ENCODE measurements at regions not wholly inside any gene's neighbourhood (a gene's known extent, or its start where the extent isn't known, plus 50 kb on each side); places are given as distances from the start of the nearest gene placed in this dataset.

DNA sequence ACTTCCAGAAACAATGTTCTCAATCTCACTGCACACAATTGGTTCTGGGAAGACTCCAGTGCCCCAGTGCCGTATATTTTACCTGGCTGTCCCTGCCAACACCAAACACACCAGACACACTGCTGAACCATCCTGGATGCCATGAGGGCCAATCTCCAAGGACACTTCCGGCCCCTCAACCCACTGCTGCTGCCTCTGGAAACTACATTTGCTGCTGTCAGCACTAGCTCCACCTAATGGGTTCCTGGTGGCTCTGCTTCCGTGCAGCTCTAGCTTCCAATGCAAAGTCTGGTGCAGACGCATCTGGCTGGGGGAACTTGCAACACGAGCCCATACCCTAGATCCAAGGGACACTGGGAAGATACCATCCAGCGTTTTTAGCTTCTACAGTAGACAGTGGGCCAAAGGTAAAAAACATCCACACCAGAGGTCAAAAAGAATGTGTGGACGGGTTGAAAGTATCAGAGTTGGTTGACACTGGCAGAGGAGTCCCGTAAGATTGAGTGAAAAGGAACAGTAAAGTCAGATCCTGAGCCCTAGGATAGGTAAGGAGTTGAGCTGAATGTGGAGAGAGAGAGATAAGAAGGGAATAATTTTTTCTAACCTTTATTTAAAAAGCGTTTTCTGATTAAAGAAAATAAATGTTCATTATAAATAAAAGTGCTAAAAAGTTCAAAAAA lies 99.7 kb upstream of the KIF2A start:
- H3K23ac ChIP-seq (ENCODE audit: insufficient read length), result no peak overlapping the region
- H2BK15ac ChIP-seq (ENCODE audit: low read length), result no peak overlapping the region
- 72% methylated on average over 9 of the region's 9 CpGs; no CpG with 5 or more reads in 1 of the 2 experiments for whole genome bisulfite sequencing, 2 experiments (ENCODE audit: extremely low coverage in 1 of 2, insufficient coverage in 1 of 2, insufficient read length in 1 of 2, insufficient replicate concordance in 2 of 2, low coverage in 1 of 2, low lambda C conversion rate in 2 of 2, missing lambda C conversion rate in 1 of 2)
- H3K4me3 ChIP-seq (ENCODE audit: extremely low read depth in 1 of 4, insufficient read depth in 2 of 4, low read depth in 3 of 4, low read length in 4 of 4), result no peak overlapping the region
- H4K5ac ChIP-seq (ENCODE audit: insufficient read length, low read depth, low read length), result no peak overlapping the region
- H2BK20ac ChIP-seq (ENCODE audit: low read length), result no peak overlapping the region
- H3K27me3 ChIP-seq (replicated peaks in 1 of 4; ENCODE audit: control insufficient read depth in 3 of 4, extremely low read depth in 1 of 4, insufficient read depth in 3 of 4, low read length in 3 of 4), result no peaks in the 10 kb centered on the region
- no peak overlapping the region for H4K8ac ChIP-seq (ENCODE audit: extremely low read depth, insufficient read depth, low read length)
- no peak overlapping the region for H3K18ac ChIP-seq (ENCODE audit: extremely low read depth, low read length)
- H2AFZ ChIP-seq (ENCODE audit: low read length), result 0 out of 2 replicates have a peak overlapping the region, but pooled peaks have one; percentile 65
- no peaks in the 10 kb centered on the region for H3K9me3 ChIP-seq (ENCODE audit: insufficient read depth in 2 of 2, low read depth in 1 of 2, low read length in 1 of 2)
- H3K23me2 ChIP-seq (ENCODE audit: low read depth, low read length), result no peaks in the 10 kb centered on the region
- peaks cover 0 to 5% (median 2%) of the 10 kb centered on the region in 4 experiments; a peak in 2 of 7 replicates for H3K4me1 ChIP-seq (replicated peaks in 1 of 4; ENCODE audit: control insufficient read depth in 3 of 4, insufficient read depth in 4 of 4, low read length in 3 of 4)
- peak in 1 of 2 experiments; percentile 33 for DNase-seq (ENCODE audit: low read depth in 1 of 2, low spot score in 2 of 2)
- peak; percentile 16; the same call in 1 of the 2 replicates for TF ChIP-seq CREB1 (IDR thresholded peaks at IDR 0.05)
- TF ChIP-seq RAD21 (IDR thresholded peaks at IDR 0.05 in 1 of 2, conservative IDR thresholded peaks at IDR 0.05 in 1 of 2; ENCODE audit: low read depth in 2 of 2, low read length in 2 of 2), result peak; percentile 61 to 74
- no peak for TF ChIP-seq CHD2 (IDR thresholded peaks at IDR 0.05; ENCODE audit: low read length)
- 0 out of 2 replicates have a peak, but pooled peaks have one; percentile 13 for TF ChIP-seq MAX (IDR thresholded peaks at IDR 0.05)
- TF ChIP-seq, protein P1, sequence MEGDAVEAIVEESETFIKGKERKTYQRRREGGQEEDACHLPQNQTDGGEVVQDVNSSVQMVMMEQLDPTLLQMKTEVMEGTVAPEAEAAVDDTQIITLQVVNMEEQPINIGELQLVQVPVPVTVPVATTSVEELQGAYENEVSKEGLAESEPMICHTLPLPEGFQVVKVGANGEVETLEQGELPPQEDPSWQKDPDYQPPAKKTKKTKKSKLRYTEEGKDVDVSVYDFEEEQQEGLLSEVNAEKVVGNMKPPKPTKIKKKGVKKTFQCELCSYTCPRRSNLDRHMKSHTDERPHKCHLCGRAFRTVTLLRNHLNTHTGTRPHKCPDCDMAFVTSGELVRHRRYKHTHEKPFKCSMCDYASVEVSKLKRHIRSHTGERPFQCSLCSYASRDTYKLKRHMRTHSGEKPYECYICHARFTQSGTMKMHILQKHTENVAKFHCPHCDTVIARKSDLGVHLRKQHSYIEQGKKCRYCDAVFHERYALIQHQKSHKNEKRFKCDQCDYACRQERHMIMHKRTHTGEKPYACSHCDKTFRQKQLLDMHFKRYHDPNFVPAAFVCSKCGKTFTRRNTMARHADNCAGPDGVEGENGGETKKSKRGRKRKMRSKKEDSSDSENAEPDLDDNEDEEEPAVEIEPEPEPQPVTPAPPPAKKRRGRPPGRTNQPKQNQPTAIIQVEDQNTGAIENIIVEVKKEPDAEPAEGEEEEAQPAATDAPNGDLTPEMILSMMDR (IDR thresholded peaks at IDR 0.05; ENCODE audit: control extremely low read depth in 1 of 3, insufficient read depth in 1 of 3, low read depth in 1 of 3, low read length in 3 of 3), result peak; percentile 58 to 83 (median 65)
- no peak for TF ChIP-seq FOSL1 (IDR thresholded peaks at IDR 0.05; ENCODE audit: insufficient read depth, low read depth, low read length)
- peak; percentile 53; the same call in 1 of the 2 replicates for TF ChIP-seq TBP (IDR thresholded peaks at IDR 0.05; ENCODE audit: low read depth, low read length)
- no peak for TF ChIP-seq CBX5 (IDR thresholded peaks at IDR 0.05; ENCODE audit: low read depth, low read length)
- TF ChIP-seq MAFK (IDR thresholded peaks at IDR 0.05; ENCODE audit: low read depth, low read length), result peak; percentile 46; the same call in 1 of the 2 replicates
- H3K79me2 ChIP-seq (ENCODE audit: control insufficient read depth in 1 of 2, insufficient read depth in 2 of 2, low read length in 2 of 2), result no peaks in the 10 kb centered on the region
- POLR2A ChIA-PET (ENCODE audit: partially characterized antibody), result no interaction called here
- FAIRE-seq, result peak; percentile 78
- no peaks in the 10 kb centered on the region for H4K20me1 ChIP-seq (replicated peaks in 1 of 2; ENCODE audit: control insufficient read depth in 1 of 2, insufficient read depth in 2 of 2, low read length in 2 of 2)
- no peak overlapping the region for H3K14ac ChIP-seq (ENCODE audit: insufficient read length)
- H3K36me3 ChIP-seq (ENCODE audit: control insufficient read depth in 2 of 4, insufficient read depth in 4 of 4, low read length in 3 of 4), result no peaks in the 10 kb centered on the region
- H3K4me2 ChIP-seq (ENCODE audit: insufficient read depth in 1 of 2, low read depth in 2 of 2, low read length in 2 of 2), result no peak overlapping the region
- no peaks in the 10 kb centered on the region for H3K79me1 ChIP-seq (ENCODE audit: low read depth, low read length)
- H2BK12ac ChIP-seq (ENCODE audit: low read depth, low read length), result no peak overlapping the region
- no peak overlapping the region for H3K9ac ChIP-seq (replicated peaks in 1 of 4; ENCODE audit: extremely low read depth in 1 of 4, low read depth in 3 of 4, low read length in 3 of 4)
- H2BK120ac ChIP-seq (replicated peaks; ENCODE audit: low read depth, low read length), result no peak overlapping the region
- no peak overlapping the region for H3K4ac ChIP-seq (replicated peaks; ENCODE audit: insufficient read length, low read depth, low read length)
- H2BK5ac ChIP-seq (ENCODE audit: low read depth, low read length), result no peak overlapping the region
- no peak overlapping the region for H4K91ac ChIP-seq (replicated peaks; ENCODE audit: insufficient read length, low read length)
- H3K27ac ChIP-seq (ENCODE audit: low read depth, low read length), result no peak overlapping the region
- no peak overlapping the region for H3K56ac ChIP-seq (replicated peaks; ENCODE audit: insufficient read length, low read depth, low read length)
- CTCF ChIA-PET (ENCODE audit: partially characterized antibody), result interaction anchor here (0.6 to 3.5 kb wide), 5 partner anchors 9 to 302 kb away, joined by 3 to 16 read pairs (median 3); no protein-coding TSS in a partner anchor
- H2AK5ac ChIP-seq (ENCODE audit: low read depth, low read length), result no peak overlapping the region
